ENCODE measurements at regions not wholly inside any gene's neighbourhood (a gene's known extent, or its start where the extent isn't known, plus 50 kb on each side); places are given as distances from the start of the nearest gene placed in this dataset.
"Not testable (repeated sequence)": the region's sequence is repeated elsewhere in the genome, so short reads cannot be mapped to it uniquely, and the experiment has no call there.

DNA sequence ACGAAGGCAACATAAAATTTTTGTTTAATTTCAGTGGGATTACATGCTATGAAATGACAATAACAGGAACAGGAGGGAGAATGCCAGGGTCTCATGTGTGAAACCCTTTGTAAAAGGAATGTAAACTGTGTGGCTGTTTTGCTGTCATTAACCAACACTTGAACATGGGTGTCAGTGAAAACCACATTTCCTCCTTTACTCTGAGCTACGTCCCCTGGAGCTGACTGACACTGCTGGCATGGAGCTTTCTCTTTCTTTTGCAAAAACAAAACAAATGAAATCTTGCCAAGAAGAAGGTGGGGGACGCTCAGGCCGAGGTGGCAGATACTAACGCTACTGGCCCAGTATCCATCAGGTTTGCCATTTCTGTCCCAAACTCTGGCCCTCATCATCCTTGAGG, 121.4 kb downstream of the DMRT2 start:
- no peak for DNase-seq
- POLR2A ChIA-PET = no interaction called here
- no peaks in the 10 kb centered on the region for H3K9me3 Mint-ChIP-seq
- no peak overlapping the region for H3K4me3 Mint-ChIP-seq
- no peak overlapping the region for H3K27ac Mint-ChIP-seq
- no peaks in the 10 kb centered on the region for H3K27me3 Mint-ChIP-seq
- H3K36me3 Mint-ChIP-seq (ENCODE audit: low read depth) = no peaks in the 10 kb centered on the region
- no peaks in the 10 kb centered on the region for H3K4me1 Mint-ChIP-seq
- CTCF ChIA-PET = interaction anchor here (1.3 kb wide), 1 partner anchor 10 kb away, joined by 3 read pairs; no protein-coding TSS in a partner anchor

DNA sequence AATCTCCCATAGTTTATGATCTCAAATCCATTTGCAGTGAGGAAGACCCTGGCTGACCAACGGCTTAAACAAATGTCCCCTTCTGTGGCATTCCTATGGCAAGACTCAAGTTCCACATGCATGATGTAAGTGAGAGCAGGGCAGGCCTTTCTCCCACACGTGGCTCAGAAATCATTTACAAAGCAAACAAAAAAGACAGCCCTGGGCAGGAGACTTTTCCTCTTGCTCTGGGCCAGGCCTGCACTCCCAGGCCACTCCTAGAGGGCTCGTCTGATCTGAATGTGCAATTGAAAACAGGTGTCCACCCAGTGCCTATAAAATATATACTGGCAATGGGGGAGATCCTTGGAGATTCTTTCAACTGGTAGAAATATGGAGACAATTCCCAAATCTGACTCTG, 123.1 kb downstream of the DMRT2 start:
- H3K27ac Mint-ChIP-seq = no peak overlapping the region
- H3K27me3 Mint-ChIP-seq = no peaks in the 10 kb centered on the region
- ChIA-PET CTCF (no interaction called here), POLR2A (no interaction called here)
- DNase-seq = no peak
- H3K9me3 Mint-ChIP-seq = no peaks in the 10 kb centered on the region
- no peaks in the 10 kb centered on the region for H3K36me3 Mint-ChIP-seq (ENCODE audit: low read depth)
- no peak overlapping the region for H3K4me3 Mint-ChIP-seq
- no peaks in the 10 kb centered on the region for H3K4me1 Mint-ChIP-seq

DNA sequence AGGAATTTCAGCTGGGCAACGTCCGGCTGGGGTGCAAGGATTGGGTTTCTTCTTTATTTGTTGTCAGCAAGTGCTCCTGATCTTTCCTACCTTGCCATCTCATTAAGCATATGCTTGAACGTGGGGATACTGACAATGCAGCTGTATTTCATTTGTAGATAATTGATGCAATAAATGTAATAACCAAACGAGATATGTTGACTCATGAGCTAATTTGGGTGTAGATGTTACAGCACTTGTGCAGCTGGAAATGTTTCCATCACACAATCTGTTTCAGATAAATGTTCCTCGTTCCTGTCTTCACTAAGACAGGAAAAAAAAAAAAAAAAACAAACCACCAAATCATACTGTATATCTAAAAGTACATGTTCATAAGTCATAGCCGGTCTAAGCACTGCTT, 123.8 kb downstream of the DMRT2 start:
- no peak for DNase-seq
- no peak overlapping the region for H3K27ac Mint-ChIP-seq
- ChIA-PET POLR2A (no interaction called here), CTCF (no interaction called here)
- H3K4me3 Mint-ChIP-seq = no peak overlapping the region
- H3K27me3 Mint-ChIP-seq = no peaks in the 10 kb centered on the region
- H3K36me3 Mint-ChIP-seq (ENCODE audit: low read depth) = no peaks in the 10 kb centered on the region
- no peaks in the 10 kb centered on the region for H3K9me3 Mint-ChIP-seq
- no peaks in the 10 kb centered on the region for H3K4me1 Mint-ChIP-seq

DNA sequence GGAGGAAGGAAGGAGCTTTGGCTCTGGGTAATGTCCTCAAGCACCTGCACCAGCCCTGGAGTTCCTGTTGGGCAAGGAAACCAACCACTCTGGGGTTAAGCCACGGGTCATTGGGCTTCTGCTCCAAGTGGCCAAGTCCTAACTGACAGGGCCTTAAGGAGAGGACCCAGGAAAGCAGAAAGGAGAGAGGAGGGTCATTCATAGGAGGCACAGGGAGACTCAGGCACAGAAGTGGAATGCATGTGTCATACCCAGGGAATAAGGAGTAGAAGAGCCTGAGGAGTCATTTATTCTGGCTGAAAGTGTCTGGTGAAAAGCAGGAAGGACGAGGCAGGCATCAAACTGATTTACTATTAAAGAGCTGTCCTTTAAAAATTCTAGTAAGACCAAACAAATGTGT, 129.2 kb downstream of the DMRT2 start:
- ChIA-PET CTCF (no interaction called here), POLR2A (no interaction called here)
- H3K4me1 Mint-ChIP-seq = no peaks in the 10 kb centered on the region
- H3K27me3 Mint-ChIP-seq = no peaks in the 10 kb centered on the region
- peaks cover 4% of the 10 kb centered on the region for H3K9me3 Mint-ChIP-seq
- H3K27ac Mint-ChIP-seq = no peak overlapping the region
- no peaks in the 10 kb centered on the region for H3K36me3 Mint-ChIP-seq (ENCODE audit: low read depth)
- no peak for DNase-seq
- H3K4me3 Mint-ChIP-seq = no peak overlapping the region

DNA sequence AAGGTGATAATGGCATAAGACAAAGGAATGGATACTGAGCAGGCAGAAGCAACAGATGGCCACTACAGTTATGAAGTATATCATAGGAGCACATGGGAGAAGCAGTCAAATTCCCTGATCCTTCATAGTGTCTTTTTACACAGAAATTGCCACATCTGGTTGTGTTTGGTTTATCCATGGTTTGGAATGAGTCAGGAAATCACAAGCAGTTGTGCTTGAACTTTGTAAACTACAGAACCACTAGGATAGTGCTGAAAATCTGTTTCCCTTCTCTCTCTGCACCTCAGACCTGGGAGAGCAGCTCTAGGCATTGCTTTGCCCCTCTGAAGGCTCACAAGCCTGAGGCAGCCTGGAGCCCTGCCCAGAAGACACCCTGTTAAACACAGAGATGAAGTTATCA, 134.0 kb downstream of the DMRT2 start:
- H3K27me3 Mint-ChIP-seq = no peaks in the 10 kb centered on the region
- H3K36me3 Mint-ChIP-seq (ENCODE audit: low read depth) = no peaks in the 10 kb centered on the region
- no peak overlapping the region for H3K27ac Mint-ChIP-seq
- DNase-seq = no peak
- H3K4me3 Mint-ChIP-seq = no peak overlapping the region
- POLR2A ChIA-PET = no interaction called here
- CTCF ChIA-PET = no interaction called here
- H3K9me3 Mint-ChIP-seq = peaks cover 7% of the 10 kb centered on the region
- H3K4me1 Mint-ChIP-seq = no peaks in the 10 kb centered on the region

DNA sequence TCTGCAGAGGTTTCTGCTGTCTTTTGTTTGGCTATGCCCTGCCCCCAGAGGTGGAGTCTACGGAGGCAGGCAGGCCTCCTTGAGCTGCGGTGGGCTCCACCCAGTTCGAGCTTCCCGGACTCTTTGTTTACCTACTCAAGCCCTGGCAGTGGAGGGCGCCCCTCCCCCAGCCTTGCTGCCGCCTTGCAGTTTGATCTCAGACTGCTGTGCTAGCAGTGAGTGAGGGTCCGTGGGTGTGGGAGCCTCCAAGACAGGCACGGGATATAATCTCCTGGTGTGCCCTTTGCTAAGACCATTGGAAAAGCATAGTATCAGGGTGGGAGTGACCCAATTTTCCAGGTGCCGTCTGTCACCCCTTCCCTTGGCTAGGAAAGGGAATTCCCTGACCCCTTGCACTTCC, 137.0 kb downstream of the DMRT2 start:
- H3K9me3 Mint-ChIP-seq; H3K4me1 Mint-ChIP-seq; CTCF ChIA-PET; H3K36me3 Mint-ChIP-seq (ENCODE audit: low read depth); H3K27me3 Mint-ChIP-seq; DNase-seq; H3K27ac Mint-ChIP-seq; POLR2A ChIA-PET; H3K4me3 Mint-ChIP-seq: not testable (repeated sequence)

DNA sequence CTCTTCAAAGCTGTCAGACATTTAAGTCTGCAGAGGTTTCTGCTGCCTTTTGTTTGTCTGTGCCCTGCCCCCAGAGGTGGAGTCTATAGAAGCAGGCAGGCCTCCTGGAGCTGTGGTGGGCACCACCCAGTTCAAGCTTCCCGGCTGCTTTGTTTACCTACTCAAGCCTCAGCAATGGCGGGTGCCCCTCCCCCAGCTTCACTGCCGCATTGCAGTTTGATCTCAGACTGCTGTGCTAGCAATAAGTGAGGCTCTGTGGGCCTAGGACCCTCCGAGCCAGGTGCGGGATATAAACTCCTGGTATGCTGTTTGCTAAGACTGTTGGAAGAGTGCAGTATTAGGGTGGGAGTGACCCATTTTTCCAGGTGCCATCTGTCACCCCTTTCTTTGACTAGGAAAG, 145.5 kb downstream of the DMRT2 start:
- H3K9me3 Mint-ChIP-seq; H3K27me3 Mint-ChIP-seq; CTCF ChIA-PET; H3K27ac Mint-ChIP-seq; DNase-seq; H3K4me1 Mint-ChIP-seq; POLR2A ChIA-PET; H3K4me3 Mint-ChIP-seq; H3K36me3 Mint-ChIP-seq (ENCODE audit: low read depth): not testable (repeated sequence)

DNA sequence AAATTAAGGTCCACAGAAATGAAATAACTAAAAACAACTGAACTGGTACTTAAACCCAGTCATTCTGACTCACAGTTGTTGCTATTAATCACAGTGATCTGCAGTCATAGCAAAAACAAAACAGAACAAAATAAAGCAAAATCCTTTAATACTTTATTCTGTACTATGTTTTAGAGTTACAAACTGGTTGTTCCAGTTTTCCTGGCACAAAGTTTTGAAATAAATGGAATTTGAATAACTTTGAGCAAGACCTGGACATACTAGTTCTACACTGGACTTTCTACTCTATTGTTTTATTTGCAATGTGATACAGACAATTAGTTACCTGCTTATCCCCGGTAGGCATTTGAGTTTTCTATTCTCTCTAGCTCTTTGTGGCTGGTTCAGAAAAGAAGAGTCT, 147.9 kb downstream of the DMRT2 start:
- Mint-ChIP-seq H3K4me3 (no peak overlapping the region), H3K27me3 (no peaks in the 10 kb centered on the region), H3K9me3 (no peaks in the 10 kb centered on the region), H3K27ac (no peak overlapping the region), H3K4me1 (no peaks in the 10 kb centered on the region), H3K36me3 (ENCODE audit: low read depth) (no peaks in the 10 kb centered on the region)
- DNase-seq = no peak
- CTCF ChIA-PET = no interaction called here
- POLR2A ChIA-PET = no interaction called here

DNA sequence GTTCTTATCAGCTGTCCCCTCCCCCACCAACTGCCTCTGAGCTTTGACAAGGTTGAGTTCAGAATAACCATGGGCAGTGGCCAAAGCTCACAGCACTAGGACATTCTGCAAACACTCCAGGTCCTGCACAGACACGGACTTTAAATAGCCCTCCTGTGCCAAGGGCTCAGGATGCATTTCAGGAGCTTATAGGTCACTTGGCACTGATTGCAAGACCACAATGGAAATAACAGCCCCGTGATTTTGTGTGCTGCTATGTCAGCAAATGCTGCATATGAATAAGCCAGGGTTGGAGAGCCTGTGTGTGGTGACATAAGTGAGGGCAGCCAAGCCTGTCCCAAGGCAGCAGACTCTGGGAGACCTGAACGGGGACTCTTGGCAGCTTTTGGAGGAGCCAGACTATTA, 150.7 kb downstream of the DMRT2 start:
- CTCF ChIA-PET = no interaction called here

DNA sequence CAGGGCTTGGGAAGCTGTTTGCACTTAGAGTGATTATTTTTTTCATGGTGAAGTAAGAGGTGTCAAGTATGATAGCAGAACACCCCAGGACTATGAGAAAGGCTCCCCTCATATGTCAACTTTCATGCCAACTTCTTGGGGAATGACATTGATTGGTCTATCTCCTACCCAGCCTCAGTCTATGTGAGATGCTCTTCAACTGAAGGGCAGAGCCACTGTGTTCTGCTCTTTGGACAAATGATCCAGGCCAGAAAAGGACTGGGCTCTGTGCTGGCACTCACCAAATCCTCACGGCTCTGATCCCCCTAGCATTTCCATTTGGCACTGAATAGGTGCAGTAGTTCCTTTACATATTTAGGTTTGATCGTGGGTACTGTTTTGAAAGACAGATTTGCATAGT, 151.1 kb downstream of the DMRT2 start:
- CTCF ChIA-PET = no interaction called here

More for the DNA sequence above, 150.7 kb downstream of the DMRT2 start:
- Mint-ChIP-seq H3K4me1 (no peaks in the 10 kb centered on the region), H3K27ac (no peak overlapping the region), H3K9me3 (no peaks in the 10 kb centered on the region), H3K36me3 (ENCODE audit: low read depth) (no peaks in the 10 kb centered on the region), H3K27me3 (no peaks in the 10 kb centered on the region), H3K4me3 (no peak overlapping the region)
- DNase-seq = no peak
- POLR2A ChIA-PET = no interaction called here

DNA sequence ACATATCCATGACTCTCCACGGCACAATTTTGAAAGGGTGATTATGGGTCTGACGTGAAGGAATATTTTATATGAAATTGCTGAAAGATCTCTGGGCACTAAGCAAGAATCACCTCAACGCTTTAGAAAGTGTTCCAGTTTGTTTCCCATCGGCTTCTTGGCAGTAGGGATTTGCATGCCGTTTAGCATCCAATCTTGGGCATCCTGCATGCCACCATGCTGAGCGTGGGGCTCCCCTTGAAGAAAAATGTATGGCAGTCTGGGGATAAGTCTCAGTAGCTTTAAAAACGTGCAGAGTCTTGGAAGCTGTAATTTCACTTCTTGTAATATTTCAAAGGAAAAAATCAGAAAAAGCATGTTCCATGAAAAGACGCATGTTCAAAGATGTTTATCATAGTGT, 151.7 kb downstream of the DMRT2 start:
- POLR2A ChIA-PET = no interaction called here
- Mint-ChIP-seq H3K27me3 (no peaks in the 10 kb centered on the region), H3K4me3 (no peak overlapping the region), H3K4me1 (no peaks in the 10 kb centered on the region), H3K36me3 (ENCODE audit: low read depth) (no peaks in the 10 kb centered on the region), H3K27ac (no peak overlapping the region), H3K9me3 (no peaks in the 10 kb centered on the region)
- CTCF ChIA-PET = no interaction called here
- DNase-seq = no peak

More for the DNA sequence above, 151.1 kb downstream of the DMRT2 start:
- Mint-ChIP-seq H3K36me3 (ENCODE audit: low read depth) (no peaks in the 10 kb centered on the region), H3K4me3 (no peak overlapping the region), H3K9me3 (no peaks in the 10 kb centered on the region), H3K4me1 (no peaks in the 10 kb centered on the region), H3K27ac (no peak overlapping the region), H3K27me3 (no peaks in the 10 kb centered on the region)
- POLR2A ChIA-PET = no interaction called here
- DNase-seq = no peak

DNA sequence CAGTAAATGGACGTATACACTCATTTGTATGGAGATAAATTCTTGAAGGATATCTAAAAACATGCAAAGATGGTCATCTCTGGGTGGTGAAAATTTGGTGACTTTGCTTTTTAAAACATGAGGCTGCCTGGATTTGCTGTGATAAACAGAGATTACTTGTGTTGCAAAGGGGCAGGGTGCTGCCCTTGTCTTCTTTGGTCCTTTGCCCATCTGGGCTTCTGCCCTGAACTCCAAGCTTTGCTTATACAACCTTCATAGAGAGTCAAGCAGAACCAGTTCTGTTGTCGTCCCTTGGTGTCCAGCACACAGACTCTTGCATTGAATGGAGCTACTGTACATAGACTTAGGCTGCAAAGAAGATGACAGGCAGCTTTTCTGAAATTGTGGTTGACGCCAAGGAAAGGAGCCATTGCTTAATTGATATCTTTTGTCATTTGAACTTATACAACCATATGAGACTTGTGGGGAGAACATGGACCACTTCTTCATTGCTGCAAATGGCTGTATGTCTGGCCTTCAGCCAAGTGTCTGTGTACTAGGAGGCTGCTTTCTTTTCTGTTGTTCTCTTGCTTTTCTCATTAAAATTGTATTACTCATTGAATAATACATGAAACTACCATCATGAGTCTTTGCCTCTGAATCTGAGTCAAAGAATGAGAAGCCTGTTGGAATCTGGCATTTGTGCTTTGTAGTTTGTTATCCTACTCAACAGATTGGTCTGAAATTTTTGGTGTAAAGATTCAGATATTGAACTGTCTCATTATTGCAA, 152.5 kb downstream of the DMRT2 start:
- Mint-ChIP-seq H3K27me3 (no peaks in the 10 kb centered on the region), H3K4me3 (no peak overlapping the region), H3K27ac (no peak overlapping the region), H3K9me3 (no peaks in the 10 kb centered on the region), H3K4me1 (no peaks in the 10 kb centered on the region), H3K36me3 (ENCODE audit: low read depth) (no peaks in the 10 kb centered on the region)
- POLR2A ChIA-PET = no interaction called here
- CTCF ChIA-PET = no interaction called here
- DNase-seq = no peak

DNA sequence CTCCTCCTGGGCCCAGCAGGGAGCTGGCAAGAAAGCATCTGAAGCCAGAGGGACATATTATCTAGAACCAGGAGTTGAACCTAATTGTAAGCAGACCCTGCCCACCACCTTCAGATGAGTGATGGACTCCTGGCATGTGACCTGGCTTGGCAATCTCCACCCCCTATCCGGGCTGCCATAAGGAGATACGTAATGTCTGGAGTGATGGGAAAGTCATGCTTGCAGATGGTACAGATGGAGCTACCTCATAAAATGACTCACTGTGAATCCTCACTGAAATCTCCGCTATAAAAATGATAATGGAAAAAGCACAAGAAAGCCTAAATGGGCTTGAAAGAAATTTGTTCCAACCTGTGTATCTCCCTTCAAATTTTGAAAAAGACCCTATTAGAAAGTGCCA, 157.5 kb downstream of the DMRT2 start:
- DNase-seq = no peak
- no peaks in the 10 kb centered on the region for H3K4me1 Mint-ChIP-seq
- ChIA-PET CTCF (no interaction called here), POLR2A (no interaction called here)
- H3K9me3 Mint-ChIP-seq = peaks cover 5% of the 10 kb centered on the region
- no peak overlapping the region for H3K4me3 Mint-ChIP-seq
- no peaks in the 10 kb centered on the region for H3K27me3 Mint-ChIP-seq
- no peak overlapping the region for H3K27ac Mint-ChIP-seq
- no peaks in the 10 kb centered on the region for H3K36me3 Mint-ChIP-seq (ENCODE audit: low read depth)

DNA sequence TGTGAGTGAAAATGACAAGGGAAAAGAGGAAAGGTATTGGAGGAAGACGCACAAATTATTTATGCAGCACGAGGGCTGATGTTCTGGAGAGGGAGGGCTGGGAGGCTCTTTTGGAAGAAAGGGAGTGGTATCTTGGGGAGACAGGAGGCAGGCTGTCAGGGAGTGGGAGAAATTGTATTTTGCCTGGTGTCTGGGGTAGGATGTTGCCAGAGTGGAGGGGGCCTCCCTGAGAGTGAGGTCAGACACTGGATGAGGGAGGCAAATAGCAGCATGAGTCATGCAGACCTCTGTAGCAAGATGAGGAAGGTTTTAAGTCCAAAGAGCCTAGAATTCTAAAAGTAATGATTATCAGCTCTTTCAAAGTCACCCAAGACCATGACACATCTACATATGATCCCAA, 158.0 kb downstream of the DMRT2 start:
- ChIA-PET CTCF (no interaction called here), POLR2A (no interaction called here)
- no peaks in the 10 kb centered on the region for H3K36me3 Mint-ChIP-seq (ENCODE audit: low read depth)
- no peak overlapping the region for H3K4me3 Mint-ChIP-seq
- DNase-seq = no peak
- H3K9me3 Mint-ChIP-seq = peaks cover 5% of the 10 kb centered on the region
- no peaks in the 10 kb centered on the region for H3K4me1 Mint-ChIP-seq
- no peak overlapping the region for H3K27ac Mint-ChIP-seq
- no peaks in the 10 kb centered on the region for H3K27me3 Mint-ChIP-seq

DNA sequence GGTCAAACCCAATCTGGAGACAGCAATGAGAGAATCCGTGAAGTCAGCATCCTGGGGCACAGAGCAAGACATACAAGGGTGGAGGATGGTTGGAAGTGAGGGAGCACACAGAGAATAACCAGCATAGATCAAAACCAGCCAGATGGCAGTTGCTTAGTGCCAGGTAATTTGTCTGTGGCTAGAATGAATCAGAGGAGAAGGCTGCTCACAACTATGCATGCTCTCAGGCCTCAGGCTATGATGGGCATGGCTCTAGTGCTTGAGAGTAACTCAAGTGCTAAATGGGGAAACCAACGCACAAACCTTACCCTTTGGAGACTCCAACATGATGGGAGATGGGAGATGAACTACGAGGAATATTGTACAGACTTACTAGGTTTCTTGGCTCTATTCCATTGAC, 160.8 kb downstream of the DMRT2 start:
- POLR2A ChIA-PET = no interaction called here
- Mint-ChIP-seq H3K27me3 (no peaks in the 10 kb centered on the region), H3K9me3 (peaks cover 5% of the 10 kb centered on the region), H3K27ac (no peak overlapping the region), H3K4me3 (no peak overlapping the region), H3K4me1 (no peaks in the 10 kb centered on the region), H3K36me3 (ENCODE audit: low read depth) (no peaks in the 10 kb centered on the region)
- CTCF ChIA-PET = no interaction called here
- DNase-seq = no peak

Measured in activated CD4-positive, alpha-beta memory T cell treated with anti-CD3 and anti-CD28 coated beads, Interleukin-2, amount 10 ng/mL, durations not matched to agents 7 days and 5 days (primary cell).